ENCODE measurements at regions not wholly inside any gene's neighbourhood (a gene's known extent, or its start where the extent isn't known, plus 50 kb on each side); places are given as distances from the start of the nearest gene placed in this dataset.

DNA sequence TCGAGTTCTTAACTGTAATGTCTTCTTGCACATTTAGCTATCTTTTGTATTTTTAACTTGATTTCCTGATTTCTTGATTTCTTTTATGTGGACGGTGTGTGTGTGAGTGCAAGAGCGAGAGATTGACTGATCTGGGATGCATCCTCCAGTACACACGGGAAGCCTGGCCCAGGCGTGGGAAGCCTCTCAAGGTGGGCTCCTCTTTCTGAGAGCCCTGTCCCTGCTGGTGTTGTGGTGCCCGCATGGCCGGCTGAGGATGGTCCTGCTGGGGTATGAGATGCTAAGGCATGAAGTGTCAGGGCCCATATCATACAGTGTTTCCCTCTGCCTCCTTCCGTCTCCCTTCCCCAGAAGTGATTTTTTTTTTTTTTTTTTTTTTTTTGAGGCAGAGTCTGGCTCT, 130.8 kb upstream of the TCERG1L start:
- no peaks in the 10 kb centered on the region for H3K36me3 ChIP-seq (ENCODE audit: control insufficient read depth, insufficient read depth, low read length)
- H3K56ac ChIP-seq (ENCODE audit: low read length): no peak overlapping the region
- H2BK5ac ChIP-seq (ENCODE audit: low read length): no peak overlapping the region
- H3K79me2 ChIP-seq (ENCODE audit: control insufficient read depth, insufficient read depth, low read length): no peaks in the 10 kb centered on the region
- H2BK120ac ChIP-seq (ENCODE audit: low read depth, low read length): no peak overlapping the region
- no peaks in the 10 kb centered on the region for H3K79me1 ChIP-seq (ENCODE audit: low read length)
- no peak overlapping the region for H3K18ac ChIP-seq (ENCODE audit: low read length)
- H4K8ac ChIP-seq (ENCODE audit: low read depth, low read length): no peak overlapping the region
- no peak overlapping the region for H3K4me3 ChIP-seq (ENCODE audit: low read length)
- no peaks in the 10 kb centered on the region for H3K27me3 ChIP-seq (ENCODE audit: insufficient read depth, low read length, poor library complexity)
- no peak overlapping the region for H3K9ac ChIP-seq (ENCODE audit: low read length)
- H4K5ac ChIP-seq (ENCODE audit: low read length): no peak overlapping the region
- H2AK5ac ChIP-seq (ENCODE audit: low read length): no peak overlapping the region
- WGBS (ENCODE audit: extremely low coverage, insufficient coverage, low lambda C conversion rate): no CpG with 5 or more reads among the region's 8 CpGs
- no peak overlapping the region for H3K4ac ChIP-seq (ENCODE audit: low read depth, low read length)
- no peak for DNase-seq
- no peak overlapping the region for H3K23ac ChIP-seq (ENCODE audit: low read length)
- no peak overlapping the region for H3K4me2 ChIP-seq (ENCODE audit: low read length)
- H3K4me1 ChIP-seq (ENCODE audit: control insufficient read depth, low read depth, low read length): no peaks in the 10 kb centered on the region
- H2BK15ac ChIP-seq (replicated peaks; ENCODE audit: low read depth): no peak overlapping the region
- H3K27ac ChIP-seq (ENCODE audit: low read depth, low read length): no peak overlapping the region

DNA sequence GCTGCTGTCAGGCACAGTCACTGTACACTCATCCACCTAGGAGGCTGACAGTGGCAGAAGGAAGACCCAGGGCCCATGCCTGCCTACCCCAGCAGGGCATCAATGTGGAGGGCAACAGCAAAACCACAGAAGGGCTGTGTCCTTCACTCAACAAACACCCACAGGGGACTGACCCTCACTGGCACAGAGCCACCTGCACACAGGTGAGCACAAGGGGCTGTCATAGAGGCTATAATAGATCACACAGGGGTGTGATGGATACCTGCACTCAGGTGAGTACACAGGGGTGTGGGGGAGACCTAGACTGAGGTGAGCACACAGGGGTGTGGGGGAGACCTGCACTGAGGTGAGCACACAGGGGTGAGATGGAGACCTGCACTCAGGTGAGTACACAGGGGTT, 132.8 kb upstream of the TCERG1L start:
- H3K9ac ChIP-seq (ENCODE audit: low read length): no peak overlapping the region
- H3K27ac ChIP-seq (ENCODE audit: low read depth, low read length): no peak overlapping the region
- H3K23ac ChIP-seq (ENCODE audit: low read length): no peak overlapping the region
- no peak overlapping the region for H3K4me3 ChIP-seq (ENCODE audit: low read length)
- H2BK15ac ChIP-seq (replicated peaks; ENCODE audit: low read depth): no peak overlapping the region
- no peaks in the 10 kb centered on the region for H3K27me3 ChIP-seq (ENCODE audit: insufficient read depth, low read length, poor library complexity)
- DNase-seq: no peak
- H4K8ac ChIP-seq (ENCODE audit: low read depth, low read length): no peak overlapping the region
- no peak overlapping the region for H3K4me2 ChIP-seq (ENCODE audit: low read length)
- no peak overlapping the region for H3K18ac ChIP-seq (ENCODE audit: low read length)
- H2BK120ac ChIP-seq (ENCODE audit: low read depth, low read length): no peak overlapping the region
- no peak overlapping the region for H2AK5ac ChIP-seq (ENCODE audit: low read length)
- no peaks in the 10 kb centered on the region for H3K79me2 ChIP-seq (ENCODE audit: control insufficient read depth, insufficient read depth, low read length)
- H3K36me3 ChIP-seq (ENCODE audit: control insufficient read depth, insufficient read depth, low read length): no peaks in the 10 kb centered on the region
- no peak overlapping the region for H4K5ac ChIP-seq (ENCODE audit: low read length)
- H2BK5ac ChIP-seq (ENCODE audit: low read length): no peak overlapping the region
- H3K4me1 ChIP-seq (ENCODE audit: control insufficient read depth, low read depth, low read length): no peaks in the 10 kb centered on the region
- no peak overlapping the region for H3K56ac ChIP-seq (ENCODE audit: low read length)
- no peaks in the 10 kb centered on the region for H3K79me1 ChIP-seq (ENCODE audit: low read length)
- no peak overlapping the region for H3K4ac ChIP-seq (ENCODE audit: low read depth, low read length)

DNA sequence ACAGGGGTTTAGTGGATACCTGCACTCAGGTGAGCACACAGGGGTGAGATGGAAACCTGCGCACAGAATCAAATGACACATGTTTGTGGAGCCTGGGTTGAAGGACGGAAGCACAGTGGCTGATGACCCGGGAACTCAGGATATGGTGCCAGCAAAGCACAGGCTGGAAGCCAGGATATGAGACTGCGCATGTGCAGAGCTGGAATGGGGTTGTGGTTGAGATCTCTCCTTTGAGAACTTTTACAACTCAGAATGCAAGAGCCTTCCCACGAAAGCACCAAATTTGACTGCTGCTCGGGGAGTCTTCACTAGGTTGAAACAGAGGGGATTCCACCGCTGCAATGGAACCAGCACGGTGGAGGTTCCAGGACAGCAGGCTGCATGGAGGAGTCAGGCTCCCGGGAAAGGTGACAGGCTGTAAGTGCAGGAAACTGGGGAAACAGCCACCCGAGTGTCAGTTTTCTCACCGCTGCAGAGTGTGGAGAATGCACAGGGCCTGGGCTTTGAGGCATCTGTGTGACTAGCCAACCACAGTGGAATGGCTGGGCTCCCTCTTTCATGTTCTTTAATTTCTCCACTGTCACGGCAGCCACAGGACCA, 133.4 kb upstream of the TCERG1L start:
- Histone ChIP-seq H3K56ac (ENCODE audit: low read length) (no peak overlapping the region), H3K4ac (ENCODE audit: low read depth, low read length) (no peak overlapping the region), H2BK15ac (replicated peaks; ENCODE audit: low read depth) (no peak overlapping the region), H3K27me3 (ENCODE audit: insufficient read depth, low read length, poor library complexity) (no peaks in the 10 kb centered on the region), H3K18ac (ENCODE audit: low read length) (no peak overlapping the region), H3K23ac (ENCODE audit: low read length) (no peak overlapping the region), H3K9ac (ENCODE audit: low read length) (no peak overlapping the region), H2BK120ac (ENCODE audit: low read depth, low read length) (no peak overlapping the region), H3K4me1 (ENCODE audit: control insufficient read depth, low read depth, low read length) (no peaks in the 10 kb centered on the region), H3K4me3 (ENCODE audit: low read length) (no peak overlapping the region), H3K79me2 (ENCODE audit: control insufficient read depth, insufficient read depth, low read length) (no peaks in the 10 kb centered on the region), H3K27ac (ENCODE audit: low read depth, low read length) (no peak overlapping the region), H3K79me1 (ENCODE audit: low read length) (no peaks in the 10 kb centered on the region), H4K8ac (ENCODE audit: low read depth, low read length) (no peak overlapping the region), H4K5ac (ENCODE audit: low read length) (no peak overlapping the region), H2BK5ac (ENCODE audit: low read length) (no peak overlapping the region), H3K4me2 (ENCODE audit: low read length) (no peak overlapping the region), H2AK5ac (ENCODE audit: low read length) (no peak overlapping the region), H3K36me3 (ENCODE audit: control insufficient read depth, insufficient read depth, low read length) (no peaks in the 10 kb centered on the region)
- DNase-seq: no peak
- no CpG with 5 or more reads among the region's 12 CpGs for WGBS (ENCODE audit: extremely low coverage, insufficient coverage, low lambda C conversion rate)

- Histone ChIP-seq H2BK120ac (ENCODE audit: low read depth, low read length) (no peak overlapping the region), H3K56ac (ENCODE audit: low read length) (no peak overlapping the region), H3K23ac (ENCODE audit: low read length) (no peak overlapping the region), H3K18ac (ENCODE audit: low read length) (no peak overlapping the region), H3K4ac (ENCODE audit: low read depth, low read length) (no peak overlapping the region), H3K9ac (ENCODE audit: low read length) (no peak overlapping the region), H2BK5ac (ENCODE audit: low read length) (no peak overlapping the region), H3K27me3 (ENCODE audit: insufficient read depth, low read length, poor library complexity) (no peaks in the 10 kb centered on the region), H3K36me3 (ENCODE audit: control insufficient read depth, insufficient read depth, low read length) (no peaks in the 10 kb centered on the region), H2BK15ac (replicated peaks; ENCODE audit: low read depth) (no peak overlapping the region), H3K79me1 (ENCODE audit: low read length) (no peaks in the 10 kb centered on the region), H4K5ac (ENCODE audit: low read length) (no peak overlapping the region), H3K27ac (ENCODE audit: low read depth, low read length) (no peak overlapping the region), H4K8ac (ENCODE audit: low read depth, low read length) (no peak overlapping the region), H2AK5ac (ENCODE audit: low read length) (no peak overlapping the region), H3K4me2 (ENCODE audit: low read length) (no peak overlapping the region), H3K4me3 (ENCODE audit: low read length) (no peak overlapping the region), H3K79me2 (ENCODE audit: control insufficient read depth, insufficient read depth, low read length) (no peaks in the 10 kb centered on the region), H3K4me1 (ENCODE audit: control insufficient read depth, low read depth, low read length) (no peaks in the 10 kb centered on the region)
- no peak for DNase-seq
- WGBS (ENCODE audit: extremely low coverage, insufficient coverage, low lambda C conversion rate): no CpG with 5 or more reads among the region's 8 CpGs
Measured at GRCh38 chr10:131445623-131446022, 134.1 kb upstream of the TCERG1L start.

- H3K4me2 ChIP-seq (ENCODE audit: low read length): no peak overlapping the region
- no peak overlapping the region for H2AK5ac ChIP-seq (ENCODE audit: low read length)
- no peaks in the 10 kb centered on the region for H3K36me3 ChIP-seq (ENCODE audit: control insufficient read depth, insufficient read depth, low read length)
- H3K79me2 ChIP-seq (ENCODE audit: control insufficient read depth, insufficient read depth, low read length): no peaks in the 10 kb centered on the region
- H2BK120ac ChIP-seq (ENCODE audit: low read depth, low read length): no peak overlapping the region
- H3K27me3 ChIP-seq (ENCODE audit: insufficient read depth, low read length, poor library complexity): no peaks in the 10 kb centered on the region
- no peaks in the 10 kb centered on the region for H3K4me1 ChIP-seq (ENCODE audit: control insufficient read depth, low read depth, low read length)
- no peak overlapping the region for H3K27ac ChIP-seq (ENCODE audit: low read depth, low read length)
- no peaks in the 10 kb centered on the region for H3K79me1 ChIP-seq (ENCODE audit: low read length)
- no peak overlapping the region for H3K4me3 ChIP-seq (ENCODE audit: low read length)
- no peak overlapping the region for H2BK15ac ChIP-seq (replicated peaks; ENCODE audit: low read depth)
- no peak overlapping the region for H3K18ac ChIP-seq (ENCODE audit: low read length)
- DNase-seq: no peak
- H3K56ac ChIP-seq (ENCODE audit: low read length): no peak overlapping the region
- H3K23ac ChIP-seq (ENCODE audit: low read length): no peak overlapping the region
- no peak overlapping the region for H4K5ac ChIP-seq (ENCODE audit: low read length)
- no peak overlapping the region for H3K9ac ChIP-seq (ENCODE audit: low read length)
- H2BK5ac ChIP-seq (ENCODE audit: low read length): no peak overlapping the region
- no peak overlapping the region for H4K8ac ChIP-seq (ENCODE audit: low read depth, low read length)
- 100% methylated on average over 4 of the region's 12 CpGs for whole genome bisulfite sequencing (ENCODE audit: extremely low coverage, insufficient coverage, low lambda C conversion rate)
- H3K4ac ChIP-seq (ENCODE audit: low read depth, low read length): no peak overlapping the region
Measured at GRCh38 chr10:131446171-131446570, 134.7 kb upstream of the TCERG1L start.

GRCh38 chr10:131448171-131448570, 136.7 kb upstream of the TCERG1L start:
- Histone ChIP-seq H3K9ac (ENCODE audit: low read length) (no peak overlapping the region), H3K4me1 (ENCODE audit: control insufficient read depth, low read depth, low read length) (no peaks in the 10 kb centered on the region), H3K56ac (ENCODE audit: low read length) (no peak overlapping the region), H3K79me2 (ENCODE audit: control insufficient read depth, insufficient read depth, low read length) (no peaks in the 10 kb centered on the region), H4K8ac (ENCODE audit: low read depth, low read length) (no peak overlapping the region), H2BK5ac (ENCODE audit: low read length) (no peak overlapping the region), H4K5ac (ENCODE audit: low read length) (no peak overlapping the region), H3K4me2 (ENCODE audit: low read length) (no peak overlapping the region), H3K27me3 (ENCODE audit: insufficient read depth, low read length, poor library complexity) (no peaks in the 10 kb centered on the region), H3K79me1 (ENCODE audit: low read length) (no peaks in the 10 kb centered on the region), H3K23ac (ENCODE audit: low read length) (no peak overlapping the region), H3K36me3 (ENCODE audit: control insufficient read depth, insufficient read depth, low read length) (no peaks in the 10 kb centered on the region), H2BK120ac (ENCODE audit: low read depth, low read length) (no peak overlapping the region), H3K27ac (ENCODE audit: low read depth, low read length) (no peak overlapping the region), H2BK15ac (replicated peaks; ENCODE audit: low read depth) (no peak overlapping the region), H2AK5ac (ENCODE audit: low read length) (no peak overlapping the region), H3K4ac (ENCODE audit: low read depth, low read length) (no peak overlapping the region), H3K4me3 (ENCODE audit: low read length) (no peak overlapping the region), H3K18ac (ENCODE audit: low read length) (no peak overlapping the region)
- WGBS (ENCODE audit: extremely low coverage, insufficient coverage, low lambda C conversion rate): no CpG with 5 or more reads among the region's 13 CpGs
- no peak for DNase-seq
